ENCODE measurements at regions not wholly inside any gene's neighbourhood (a gene's known extent, or its start where the extent isn't known, plus 50 kb on each side); places are given as distances from the start of the nearest gene placed in this dataset.
"Not testable (repeated sequence)": the region's sequence is repeated elsewhere in the genome, so short reads cannot be mapped to it uniquely, and the experiment has no call there.

- no peak for DNase-seq
- no peak overlapping the region for H3K27ac ChIP-seq (ENCODE audit: low read length)
- peaks cover 6% of the 10 kb centered on the region for H3K9me3 ChIP-seq (replicated peaks; ENCODE audit: control insufficient read depth, low read depth, low read length)
- H3K27me3 ChIP-seq (ENCODE audit: control insufficient read depth, insufficient read depth, low read length): no peaks in the 10 kb centered on the region
- no peaks in the 10 kb centered on the region for H3K4me1 ChIP-seq (ENCODE audit: control insufficient read depth, insufficient read depth, low read length)
- 70% methylated on average over 4 of the region's 4 CpGs for WGBS (ENCODE audit: insufficient coverage)
- no peak overlapping the region for H3K4me3 ChIP-seq (ENCODE audit: low read length)
- no peaks in the 10 kb centered on the region for H3K36me3 ChIP-seq (ENCODE audit: control insufficient read depth, insufficient read depth, low read length)
Measured at GRCh38 chr2:147150241-147150635, 694.6 kb upstream of the ACVR2A start.

GRCh38 chr2:147149575-147150240 is 695.1 kb upstream of the ACVR2A start:
- peaks cover 6% of the 10 kb centered on the region for H3K9me3 ChIP-seq (replicated peaks; ENCODE audit: control insufficient read depth, low read depth, low read length)
- WGBS (ENCODE audit: insufficient coverage): 100% methylated on average over 7 of the region's 16 CpGs
- H3K4me3 ChIP-seq (ENCODE audit: low read length): no peak overlapping the region
- no peaks in the 10 kb centered on the region for H3K36me3 ChIP-seq (ENCODE audit: control insufficient read depth, insufficient read depth, low read length)
- no peaks in the 10 kb centered on the region for H3K27me3 ChIP-seq (ENCODE audit: control insufficient read depth, insufficient read depth, low read length)
- H3K4me1 ChIP-seq (ENCODE audit: control insufficient read depth, insufficient read depth, low read length): no peaks in the 10 kb centered on the region
- no peak for DNase-seq
- H3K27ac ChIP-seq (ENCODE audit: low read length): no peak overlapping the region

- no CpG with 5 or more reads among the region's 2 CpGs for WGBS (ENCODE audit: insufficient coverage)
- no peaks in the 10 kb centered on the region for H3K27me3 ChIP-seq (ENCODE audit: control insufficient read depth, insufficient read depth, low read length)
- peaks cover 6% of the 10 kb centered on the region for H3K9me3 ChIP-seq (replicated peaks; ENCODE audit: control insufficient read depth, low read depth, low read length)
- no peaks in the 10 kb centered on the region for H3K36me3 ChIP-seq (ENCODE audit: control insufficient read depth, insufficient read depth, low read length)
- no peak for DNase-seq
- no peak overlapping the region for H3K27ac ChIP-seq (ENCODE audit: low read length)
- H3K4me1 ChIP-seq (ENCODE audit: control insufficient read depth, insufficient read depth, low read length): no peaks in the 10 kb centered on the region
- H3K4me3 ChIP-seq (ENCODE audit: low read length): no peak overlapping the region
Measured at GRCh38 chr2:147147802-147148201, 697.0 kb upstream of the ACVR2A start.

GRCh38 chr2:147141930-147142329 is 702.9 kb upstream of the ACVR2A start:
- no peak overlapping the region for H3K4me3 ChIP-seq (ENCODE audit: low read length)
- no peaks in the 10 kb centered on the region for H3K9me3 ChIP-seq (replicated peaks; ENCODE audit: control insufficient read depth, low read depth, low read length)
- H3K36me3 ChIP-seq (ENCODE audit: control insufficient read depth, insufficient read depth, low read length): no peaks in the 10 kb centered on the region
- H3K4me1 ChIP-seq (ENCODE audit: control insufficient read depth, insufficient read depth, low read length): no peaks in the 10 kb centered on the region
- WGBS (ENCODE audit: insufficient coverage): no CpG with 5 or more reads among the region's 4 CpGs
- H3K27ac ChIP-seq (ENCODE audit: low read length): no peak overlapping the region
- H3K27me3 ChIP-seq (ENCODE audit: control insufficient read depth, insufficient read depth, low read length): no peaks in the 10 kb centered on the region
- DNase-seq: no peak

GRCh38 chr2:147139732-147140131 is 705.1 kb upstream of the ACVR2A start:
- H3K4me3 ChIP-seq (ENCODE audit: low read length); H3K27ac ChIP-seq (ENCODE audit: low read length); H3K4me1 ChIP-seq (ENCODE audit: control insufficient read depth, insufficient read depth, low read length); H3K27me3 ChIP-seq (ENCODE audit: control insufficient read depth, insufficient read depth, low read length); H3K9me3 ChIP-seq (replicated peaks; ENCODE audit: control insufficient read depth, low read depth, low read length); DNase-seq; H3K36me3 ChIP-seq (ENCODE audit: control insufficient read depth, insufficient read depth, low read length): not testable (repeated sequence)
- WGBS (ENCODE audit: insufficient coverage): no CpG with 5 or more reads among the region's 2 CpGs

GRCh38 chr2:147137711-147138110 is 707.1 kb upstream of the ACVR2A start:
- Histone ChIP-seq H3K9me3 (replicated peaks; ENCODE audit: control insufficient read depth, low read depth, low read length) (no peaks in the 10 kb centered on the region), H3K4me1 (ENCODE audit: control insufficient read depth, insufficient read depth, low read length) (no peaks in the 10 kb centered on the region), H3K36me3 (ENCODE audit: control insufficient read depth, insufficient read depth, low read length) (no peaks in the 10 kb centered on the region), H3K27me3 (ENCODE audit: control insufficient read depth, insufficient read depth, low read length) (no peaks in the 10 kb centered on the region), H3K27ac (ENCODE audit: low read length) (no peak overlapping the region), H3K4me3 (ENCODE audit: low read length) (no peak overlapping the region)
- no peak for DNase-seq
- WGBS (ENCODE audit: insufficient coverage): 71% methylated on average over 1 of the region's 3 CpGs

- H3K9me3 ChIP-seq (replicated peaks; ENCODE audit: control insufficient read depth, low read depth, low read length): no peaks in the 10 kb centered on the region
Measured at GRCh38 chr2:147135376-147135775, 709.5 kb upstream of the ACVR2A start.

GRCh38 chr2:147133286-147133908 is 711.4 kb upstream of the ACVR2A start:
- no peaks in the 10 kb centered on the region for H3K36me3 ChIP-seq (ENCODE audit: control insufficient read depth, insufficient read depth, low read length)
- no peaks in the 10 kb centered on the region for H3K9me3 ChIP-seq (replicated peaks; ENCODE audit: control insufficient read depth, low read depth, low read length)
- WGBS (ENCODE audit: insufficient coverage): no CpG with 5 or more reads among the region's 4 CpGs
- H3K27me3 ChIP-seq (ENCODE audit: control insufficient read depth, insufficient read depth, low read length): no peaks in the 10 kb centered on the region
- no peak for DNase-seq
- H3K4me1 ChIP-seq (ENCODE audit: control insufficient read depth, insufficient read depth, low read length): no peaks in the 10 kb centered on the region
- H3K4me3 ChIP-seq (ENCODE audit: low read length): no peak overlapping the region
- no peak overlapping the region for H3K27ac ChIP-seq (ENCODE audit: low read length)

More at GRCh38 chr2:147135376-147135775, 709.5 kb upstream of the ACVR2A start:
- WGBS (ENCODE audit: insufficient coverage): 17% methylated on average over 2 of the region's 5 CpGs
- Histone ChIP-seq H3K27me3 (ENCODE audit: control insufficient read depth, insufficient read depth, low read length) (no peaks in the 10 kb centered on the region), H3K4me3 (ENCODE audit: low read length) (no peak overlapping the region), H3K4me1 (ENCODE audit: control insufficient read depth, insufficient read depth, low read length) (no peaks in the 10 kb centered on the region), H3K36me3 (ENCODE audit: control insufficient read depth, insufficient read depth, low read length) (no peaks in the 10 kb centered on the region), H3K27ac (ENCODE audit: low read length) (no peak overlapping the region)
- peak; percentile 28 for DNase-seq

GRCh38 chr2:147125145-147125544 is 719.7 kb upstream of the ACVR2A start:
- H3K9me3 ChIP-seq (replicated peaks; ENCODE audit: control insufficient read depth, low read depth, low read length): peaks cover 5% of the 10 kb centered on the region
- H3K4me3 ChIP-seq (ENCODE audit: low read length): no peak overlapping the region
- no peak for DNase-seq
- WGBS (ENCODE audit: insufficient coverage): 79% methylated on average over 2 of the region's 2 CpGs
- no peaks in the 10 kb centered on the region for H3K4me1 ChIP-seq (ENCODE audit: control insufficient read depth, insufficient read depth, low read length)
- no peak overlapping the region for H3K27ac ChIP-seq (ENCODE audit: low read length)
- H3K27me3 ChIP-seq (ENCODE audit: control insufficient read depth, insufficient read depth, low read length): no peaks in the 10 kb centered on the region
- H3K36me3 ChIP-seq (ENCODE audit: control insufficient read depth, insufficient read depth, low read length): no peaks in the 10 kb centered on the region

- WGBS (ENCODE audit: insufficient coverage): no CpG with 5 or more reads among the region's 3 CpGs
- DNase-seq: no peak
- H3K27ac ChIP-seq (ENCODE audit: low read length): no peak overlapping the region
- H3K36me3 ChIP-seq (ENCODE audit: control insufficient read depth, insufficient read depth, low read length): no peaks in the 10 kb centered on the region
- no peak overlapping the region for H3K4me3 ChIP-seq (ENCODE audit: low read length)
- H3K4me1 ChIP-seq (ENCODE audit: control insufficient read depth, insufficient read depth, low read length): no peaks in the 10 kb centered on the region
- no peaks in the 10 kb centered on the region for H3K27me3 ChIP-seq (ENCODE audit: control insufficient read depth, insufficient read depth, low read length)
- H3K9me3 ChIP-seq (replicated peaks; ENCODE audit: control insufficient read depth, low read depth, low read length): peaks cover 5% of the 10 kb centered on the region
Measured at GRCh38 chr2:147122944-147123343, 721.9 kb upstream of the ACVR2A start.

All from muscle of leg (tissue), 3 donors.